Neural cell (in vitro differentiated cells): ENCODE measurements at regions not wholly inside any gene's neighbourhood (a gene's known extent, or its start where the extent isn't known, plus 50 kb on each side); places are given as distances from the start of the nearest gene placed in this dataset.

Source experiments
- H2AFZ ChIP-seq: fragments of 200-600, 300-800 bp; sonication (generic), shearing (Covaris generic); 2 replicates; pipeline ENCODE4 v1.6.0; 2014; ENCODE audit warnings: low read depth, mild to moderate bottlenecking, antibody characterized with exemption, low read length, moderate library complexity
- H3F3A ChIP-seq: fragments of 200-600 bp; shearing (Covaris generic); 2 replicates; pipeline ENCODE4 v1.6.1; 2016; ENCODE audit warnings: mild to moderate bottlenecking, moderate library complexity, mixed read lengths, antibody characterized with exemption, low read length; ENCODE audit not compliant: insufficient read depth, poor library complexity, severe bottlenecking
- H3K27ac ChIP-seq: fragments of 200-600, 300-800 bp; sonication (generic), shearing (Covaris generic); 2 replicates; pipeline ENCODE4 v1.5.1; 2014; ENCODE audit warnings: mild to moderate bottlenecking, low read length, moderate library complexity
- H3K27me3 ChIP-seq: fragments of 300-800, 200-600 bp; sonication (generic), shearing (Covaris generic); 2 replicates; pipeline ENCODE4 v1.6.0; 2014; ENCODE audit warnings: mild to moderate bottlenecking, low read depth, low read length, moderate library complexity; ENCODE audit not compliant: insufficient read depth
- H3K36me3 ChIP-seq: fragments of 300-800, 200-600 bp; sonication (generic), shearing (Covaris generic); 2 replicates; pipeline ENCODE4 v1.5.1; 2014; ENCODE audit warnings: mild to moderate bottlenecking, antibody characterized with exemption, low read length, moderate library complexity; ENCODE audit not compliant: insufficient read depth
- H3K4me2 ChIP-seq: fragments of 300-800, 200-600 bp; sonication (generic), shearing (Covaris generic); 2 replicates; pipeline ENCODE4 v1.6.0; 2014; ENCODE audit warnings: mild to moderate bottlenecking, low read length
- H3K4me3 ChIP-seq: fragments of 300-800, 200-600 bp; sonication (generic), shearing (Covaris generic); 2 replicates; pipeline ENCODE4 v1.5.1; 2014; ENCODE audit warnings: mild to moderate bottlenecking, low read length, moderate library complexity
- H3K79me2 ChIP-seq: fragments of 200-600 bp; shearing (Covaris generic); replicated peaks from 2 replicates; pipeline ENCODE4 v1.6.0; 2014; ENCODE audit warnings: mild to moderate bottlenecking, low read length, moderate library complexity; ENCODE audit not compliant: insufficient read depth
- H3K9ac ChIP-seq: fragments of 300-800, 200-600 bp; sonication (generic), shearing (Covaris generic); 2 replicates; pipeline ENCODE4 v1.6.1; 2016; ENCODE audit warnings: mild to moderate bottlenecking, low read length, mixed read lengths
- H3K9me2 ChIP-seq: fragments of 200-600 bp; shearing (Covaris generic); 2 replicates; pipeline ENCODE4 v1.6.1; 2016; ENCODE audit warnings: mild to moderate bottlenecking, low read length, mixed read lengths; ENCODE audit not compliant: insufficient read depth
- H3K9me3 ChIP-seq: fragments of 200-600, 300-800 bp; sonication (generic), shearing (Covaris generic); 2 replicates; pipeline ENCODE4 v1.6.1; 2016; ENCODE audit warnings: mild to moderate bottlenecking, mixed run types, low read length, moderate library complexity, mixed read lengths
- H4K20me1 ChIP-seq: fragments of 200-600 bp; shearing (Covaris generic); 2 replicates; pipeline ENCODE4 v1.6.1; 2016; ENCODE audit warnings: mild to moderate bottlenecking, mixed run types; ENCODE audit not compliant: insufficient read depth
- EP300 ChIP-seq: fragments of 450-650 bp; conservative IDR thresholded peaks from 2 replicates; pipeline ENCODE4 v1.6.1; 2014; ENCODE audit warnings: antibody characterized with exemption, mild to moderate bottlenecking, moderate library complexity; ENCODE audit not compliant: poor library complexity, severe bottlenecking
- EZH2 ChIP-seq: fragments of 200-600, 300-800 bp; shearing (Covaris generic), sonication (generic); IDR thresholded peaks from 2 replicates; pipeline ENCODE4 v1.6.1; 2014; ENCODE audit warnings: antibody characterized with exemption, low read length, borderline replicate concordance, mild to moderate bottlenecking; ENCODE audit not compliant: insufficient read depth, poor library complexity, severe bottlenecking
- MXI1 ChIP-seq: fragments of 450-650 bp; conservative IDR thresholded peaks from 2 replicates; pipeline ENCODE4 v1.6.1; 2014; ENCODE audit warnings: antibody characterized with exemption, mild to moderate bottlenecking; ENCODE audit not compliant: poor library complexity, severe bottlenecking
- POLR2AphosphoS5 ChIP-seq: IDR thresholded peaks from 2 replicates; pipeline ENCODE4 v1.6.1; 2012
- RAD21 ChIP-seq: fragments of 450-650 bp; conservative IDR thresholded peaks from 2 replicates; pipeline ENCODE4 v1.6.1; 2014; ENCODE audit warnings: antibody characterized with exemption, mild to moderate bottlenecking, moderate library complexity
- SMC3 ChIP-seq: fragments of 450-650 bp; conservative IDR thresholded peaks from 2 replicates; pipeline ENCODE4 v1.6.1; 2014; ENCODE audit warnings: antibody characterized with exemption, mild to moderate bottlenecking, moderate library complexity; ENCODE audit not compliant: poor library complexity
- TAF1 ChIP-seq: IDR thresholded peaks from 2 replicates; pipeline ENCODE4 v1.6.1; 2012; ENCODE audit warnings: low read depth
- TF ChIP-seq, protein P1 (sequence below): fragments of 450-650 bp; IDR thresholded peaks from 2 replicates; pipeline ENCODE4 v1.5.1; 2014; ENCODE audit warnings: antibody characterized with exemption, mild to moderate bottlenecking, moderate library complexity; ENCODE audit not compliant: poor library complexity, severe bottlenecking
- TF ChIP-seq, protein P2 (sequence below): IDR thresholded peaks from 2 replicates; pipeline ENCODE4 v1.6.1; 2012; ENCODE audit warnings: borderline replicate concordance

DNA sequence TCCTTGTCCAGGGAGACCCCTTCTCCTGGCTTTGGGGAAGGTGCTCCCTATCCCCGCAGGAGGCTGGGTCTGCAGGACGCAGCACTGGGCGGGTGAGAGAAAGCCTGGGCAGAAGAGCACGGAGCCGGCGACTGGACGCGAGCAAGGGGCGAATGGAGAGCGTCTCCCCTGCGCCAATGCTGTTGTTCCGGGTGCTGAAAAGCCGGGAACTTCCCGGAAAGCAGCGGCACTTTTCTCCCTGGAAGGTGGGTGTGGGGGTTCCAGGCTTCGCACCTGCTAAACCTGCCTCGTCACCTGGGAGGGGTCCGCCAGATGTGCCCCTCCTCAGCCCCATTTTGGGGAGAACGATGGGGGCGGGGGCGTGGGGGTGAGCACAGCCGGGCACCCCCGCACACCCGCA, 417.1 kb upstream of the TMTC1 start:
- Histone ChIP-seq H3K9me2 (no peaks in the 10 kb centered on the region), H3K9me3 (no peaks in the 10 kb centered on the region), H3K4me3 (no peak overlapping the region), H3K27ac (no peak overlapping the region), H3K9ac (no peak overlapping the region), H3K4me2 (no peak overlapping the region), H2AFZ (no peak overlapping the region), H4K20me1 (no peaks in the 10 kb centered on the region), H3F3A (no peaks in the 10 kb centered on the region), H3K79me2 (no peaks in the 10 kb centered on the region), H3K27me3 (no peaks in the 10 kb centered on the region), H3K36me3 (no peaks in the 10 kb centered on the region)
- TF ChIP-seq MXI1 = no peak
- TF ChIP-seq EZH2 = no peak
- no peak for TF ChIP-seq SMC3
- TF ChIP-seq, protein P1, sequence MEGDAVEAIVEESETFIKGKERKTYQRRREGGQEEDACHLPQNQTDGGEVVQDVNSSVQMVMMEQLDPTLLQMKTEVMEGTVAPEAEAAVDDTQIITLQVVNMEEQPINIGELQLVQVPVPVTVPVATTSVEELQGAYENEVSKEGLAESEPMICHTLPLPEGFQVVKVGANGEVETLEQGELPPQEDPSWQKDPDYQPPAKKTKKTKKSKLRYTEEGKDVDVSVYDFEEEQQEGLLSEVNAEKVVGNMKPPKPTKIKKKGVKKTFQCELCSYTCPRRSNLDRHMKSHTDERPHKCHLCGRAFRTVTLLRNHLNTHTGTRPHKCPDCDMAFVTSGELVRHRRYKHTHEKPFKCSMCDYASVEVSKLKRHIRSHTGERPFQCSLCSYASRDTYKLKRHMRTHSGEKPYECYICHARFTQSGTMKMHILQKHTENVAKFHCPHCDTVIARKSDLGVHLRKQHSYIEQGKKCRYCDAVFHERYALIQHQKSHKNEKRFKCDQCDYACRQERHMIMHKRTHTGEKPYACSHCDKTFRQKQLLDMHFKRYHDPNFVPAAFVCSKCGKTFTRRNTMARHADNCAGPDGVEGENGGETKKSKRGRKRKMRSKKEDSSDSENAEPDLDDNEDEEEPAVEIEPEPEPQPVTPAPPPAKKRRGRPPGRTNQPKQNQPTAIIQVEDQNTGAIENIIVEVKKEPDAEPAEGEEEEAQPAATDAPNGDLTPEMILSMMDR = no peak
- TF ChIP-seq, protein P2, sequence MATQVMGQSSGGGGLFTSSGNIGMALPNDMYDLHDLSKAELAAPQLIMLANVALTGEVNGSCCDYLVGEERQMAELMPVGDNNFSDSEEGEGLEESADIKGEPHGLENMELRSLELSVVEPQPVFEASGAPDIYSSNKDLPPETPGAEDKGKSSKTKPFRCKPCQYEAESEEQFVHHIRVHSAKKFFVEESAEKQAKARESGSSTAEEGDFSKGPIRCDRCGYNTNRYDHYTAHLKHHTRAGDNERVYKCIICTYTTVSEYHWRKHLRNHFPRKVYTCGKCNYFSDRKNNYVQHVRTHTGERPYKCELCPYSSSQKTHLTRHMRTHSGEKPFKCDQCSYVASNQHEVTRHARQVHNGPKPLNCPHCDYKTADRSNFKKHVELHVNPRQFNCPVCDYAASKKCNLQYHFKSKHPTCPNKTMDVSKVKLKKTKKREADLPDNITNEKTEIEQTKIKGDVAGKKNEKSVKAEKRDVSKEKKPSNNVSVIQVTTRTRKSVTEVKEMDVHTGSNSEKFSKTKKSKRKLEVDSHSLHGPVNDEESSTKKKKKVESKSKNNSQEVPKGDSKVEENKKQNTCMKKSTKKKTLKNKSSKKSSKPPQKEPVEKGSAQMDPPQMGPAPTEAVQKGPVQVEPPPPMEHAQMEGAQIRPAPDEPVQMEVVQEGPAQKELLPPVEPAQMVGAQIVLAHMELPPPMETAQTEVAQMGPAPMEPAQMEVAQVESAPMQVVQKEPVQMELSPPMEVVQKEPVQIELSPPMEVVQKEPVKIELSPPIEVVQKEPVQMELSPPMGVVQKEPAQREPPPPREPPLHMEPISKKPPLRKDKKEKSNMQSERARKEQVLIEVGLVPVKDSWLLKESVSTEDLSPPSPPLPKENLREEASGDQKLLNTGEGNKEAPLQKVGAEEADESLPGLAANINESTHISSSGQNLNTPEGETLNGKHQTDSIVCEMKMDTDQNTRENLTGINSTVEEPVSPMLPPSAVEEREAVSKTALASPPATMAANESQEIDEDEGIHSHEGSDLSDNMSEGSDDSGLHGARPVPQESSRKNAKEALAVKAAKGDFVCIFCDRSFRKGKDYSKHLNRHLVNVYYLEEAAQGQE = no peak
- no peak for TF ChIP-seq EP300
- TF ChIP-seq TAF1 = no peak
- no peak for TF ChIP-seq RAD21
- no peak for TF ChIP-seq POLR2AphosphoS5

DNA sequence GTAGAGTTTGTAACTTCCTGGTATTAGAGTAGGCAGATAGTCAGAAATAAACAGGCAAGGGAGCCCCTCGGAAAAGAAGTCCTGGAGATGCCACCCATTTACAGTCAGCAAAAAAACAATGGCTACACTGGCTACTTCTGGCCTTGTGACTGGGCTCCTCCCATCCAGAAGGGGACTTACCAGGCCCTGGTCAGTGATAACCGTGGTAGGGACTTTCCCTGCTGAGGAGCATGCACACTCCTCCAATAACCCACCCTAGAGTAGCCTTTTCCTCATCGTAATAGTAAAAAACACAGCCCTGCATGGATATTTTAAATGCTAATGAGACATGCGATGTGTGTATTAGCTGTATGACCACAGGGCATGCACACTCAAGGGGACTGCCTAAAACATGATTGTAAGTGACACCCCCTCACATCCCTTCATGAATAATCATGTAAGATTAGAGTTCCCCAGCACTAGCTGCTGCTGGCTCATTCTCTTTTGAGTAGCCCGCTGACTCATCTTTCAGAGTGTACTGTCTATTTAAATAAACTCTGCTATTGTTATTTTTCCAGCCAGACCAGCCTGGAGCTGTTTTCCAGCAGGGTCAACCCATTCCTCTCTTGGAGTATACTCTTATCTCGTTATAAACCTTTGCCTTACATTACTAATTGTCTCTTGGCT, 413.8 kb upstream of the TMTC1 start:
- Histone ChIP-seq H3K36me3 (no peaks in the 10 kb centered on the region), H2AFZ (no peak overlapping the region), H3K4me2 (no peak overlapping the region), H3K27ac (no peak overlapping the region), H4K20me1 (no peaks in the 10 kb centered on the region), H3K9me2 (no peaks in the 10 kb centered on the region), H3K9ac (no peak overlapping the region), H3F3A (no peaks in the 10 kb centered on the region), H3K4me3 (no peak overlapping the region), H3K27me3 (no peaks in the 10 kb centered on the region), H3K9me3 (no peaks in the 10 kb centered on the region), H3K79me2 (no peaks in the 10 kb centered on the region)
- TF ChIP-seq SMC3 = no peak
- no peak for TF ChIP-seq EP300
- no peak for TF ChIP-seq MXI1
- no peak for TF ChIP-seq TAF1
- no peak for TF ChIP-seq RAD21
- TF ChIP-seq, protein P1 = no peak
- TF ChIP-seq POLR2AphosphoS5 = no peak
- TF ChIP-seq, protein P2 = no peak
- no peak for TF ChIP-seq EZH2
